ENCODE measurements at regions not wholly inside any gene's neighbourhood (a gene's known extent, or its start where the extent isn't known, plus 50 kb on each side); places are given as distances from the start of the nearest gene placed in this dataset.

GRCh38 chr15:29390051-29390450 is 120.4 kb upstream of the NSMCE3 start:
- intact Hi-C loops (cut with DNase I; ENCODE audit: low total_unique reads) (no loop called here), in situ Hi-C loops (cut with MboI; ENCODE audit: low sequenced_read_pairs in 4 of 4) (no loop called here)
- Histone ChIP-seq H3K27me3 (no peaks in the 10 kb centered on the region), H3K4me3 (no peak overlapping the region), H3K9me3 (no peaks in the 10 kb centered on the region), H3K36me3 (no peaks in the 10 kb centered on the region), H3K27ac (no peak overlapping the region), H3K4me1 (no peaks in the 10 kb centered on the region)
- DNase-seq (no peak), ATAC-seq (no peak)
- TF ChIP-seq, protein P1, sequence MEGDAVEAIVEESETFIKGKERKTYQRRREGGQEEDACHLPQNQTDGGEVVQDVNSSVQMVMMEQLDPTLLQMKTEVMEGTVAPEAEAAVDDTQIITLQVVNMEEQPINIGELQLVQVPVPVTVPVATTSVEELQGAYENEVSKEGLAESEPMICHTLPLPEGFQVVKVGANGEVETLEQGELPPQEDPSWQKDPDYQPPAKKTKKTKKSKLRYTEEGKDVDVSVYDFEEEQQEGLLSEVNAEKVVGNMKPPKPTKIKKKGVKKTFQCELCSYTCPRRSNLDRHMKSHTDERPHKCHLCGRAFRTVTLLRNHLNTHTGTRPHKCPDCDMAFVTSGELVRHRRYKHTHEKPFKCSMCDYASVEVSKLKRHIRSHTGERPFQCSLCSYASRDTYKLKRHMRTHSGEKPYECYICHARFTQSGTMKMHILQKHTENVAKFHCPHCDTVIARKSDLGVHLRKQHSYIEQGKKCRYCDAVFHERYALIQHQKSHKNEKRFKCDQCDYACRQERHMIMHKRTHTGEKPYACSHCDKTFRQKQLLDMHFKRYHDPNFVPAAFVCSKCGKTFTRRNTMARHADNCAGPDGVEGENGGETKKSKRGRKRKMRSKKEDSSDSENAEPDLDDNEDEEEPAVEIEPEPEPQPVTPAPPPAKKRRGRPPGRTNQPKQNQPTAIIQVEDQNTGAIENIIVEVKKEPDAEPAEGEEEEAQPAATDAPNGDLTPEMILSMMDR (IDR thresholded peaks at IDR 0.05 in 4 of 5, conservative IDR thresholded peaks at IDR 0.05 in 1 of 5): no peak
- no peak for TF ChIP-seq POLR2A (IDR thresholded peaks at IDR 0.05)

- in situ Hi-C loops (cut with MboI; ENCODE audit: low sequenced_read_pairs in 4 of 4): no loop called here
- no peaks in the 10 kb centered on the region for H3K36me3 ChIP-seq
These were observed 116.9 kb upstream of the NSMCE3 start for GRCh38 chr15:29386523-29386922.

GRCh38 chr15:29383367-29383766 is 113.7 kb upstream of the NSMCE3 start:
- Histone ChIP-seq H3K4me3 (no peak overlapping the region), H3K36me3 (no peaks in the 10 kb centered on the region), H3K27ac (no peak overlapping the region), H3K9me3 (no peaks in the 10 kb centered on the region), H3K4me1 (no peaks in the 10 kb centered on the region), H3K27me3 (no peaks in the 10 kb centered on the region)
- no peak for DNase-seq
- intact Hi-C loops (cut with DNase I; ENCODE audit: low total_unique reads) (no loop called here), in situ Hi-C loops (cut with MboI; ENCODE audit: low sequenced_read_pairs in 4 of 4) (no loop called here)
- ATAC-seq: no peak
- TF ChIP-seq, protein P1 (IDR thresholded peaks at IDR 0.05 in 4 of 5, conservative IDR thresholded peaks at IDR 0.05 in 1 of 5): no peak
- no peak for TF ChIP-seq POLR2A (IDR thresholded peaks at IDR 0.05)

More at GRCh38 chr15:29386523-29386922, 116.9 kb upstream of the NSMCE3 start:
- intact Hi-C loops (cut with DNase I; ENCODE audit: low total_unique reads): no loop called here
- no peaks in the 10 kb centered on the region for H3K9me3 ChIP-seq
- no peak for DNase-seq
- no peak overlapping the region for H3K27ac ChIP-seq
- no peaks in the 10 kb centered on the region for H3K27me3 ChIP-seq
- H3K4me3 ChIP-seq: no peak overlapping the region
- H3K4me1 ChIP-seq: no peaks in the 10 kb centered on the region
- TF ChIP-seq, protein P1 (IDR thresholded peaks at IDR 0.05 in 4 of 5, conservative IDR thresholded peaks at IDR 0.05 in 1 of 5): no peak
- TF ChIP-seq POLR2A (IDR thresholded peaks at IDR 0.05): no peak
- ATAC-seq: no peak

DNA sequence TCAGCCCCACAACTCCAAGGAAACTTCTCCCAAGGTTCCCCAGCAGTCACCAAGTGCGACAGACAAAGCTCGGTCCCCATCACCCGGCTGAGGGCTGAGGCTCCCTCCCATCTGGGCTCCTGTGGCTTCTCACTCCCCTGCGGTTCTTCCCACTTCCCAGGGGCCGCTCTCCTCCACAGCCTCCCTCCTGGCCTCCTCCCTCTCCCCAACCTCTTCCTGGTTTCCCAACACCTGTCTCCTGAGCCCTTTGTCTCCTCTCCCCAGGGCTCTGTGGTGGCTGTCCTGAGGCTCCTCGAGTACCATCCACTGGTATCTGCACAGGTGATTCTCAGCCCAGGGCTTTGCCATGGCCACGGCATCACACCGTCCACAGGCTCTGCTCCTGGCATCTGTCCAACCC is 113.2 kb upstream of the NSMCE3 start:
- no peaks in the 10 kb centered on the region for H3K36me3 ChIP-seq
- TF ChIP-seq, protein P1 (IDR thresholded peaks at IDR 0.05 in 4 of 5, conservative IDR thresholded peaks at IDR 0.05 in 1 of 5): no peak
- no peak for TF ChIP-seq POLR2A (IDR thresholded peaks at IDR 0.05)
- ATAC-seq: no peak
- no peaks in the 10 kb centered on the region for H3K9me3 ChIP-seq
- no peak for DNase-seq
- H3K4me3 ChIP-seq: no peak overlapping the region
- no peaks in the 10 kb centered on the region for H3K4me1 ChIP-seq
- H3K27ac ChIP-seq: no peak overlapping the region
- intact Hi-C loops (cut with DNase I; ENCODE audit: low total_unique reads): no loop called here
- in situ Hi-C loops (cut with MboI; ENCODE audit: low sequenced_read_pairs in 4 of 4): no loop called here
- no peaks in the 10 kb centered on the region for H3K27me3 ChIP-seq

GRCh38 chr15:29380466-29380865 is 110.8 kb upstream of the NSMCE3 start:
- Histone ChIP-seq H3K9me3 (no peaks in the 10 kb centered on the region), H3K27me3 (no peaks in the 10 kb centered on the region), H3K4me3 (no peak overlapping the region), H3K4me1 (no peaks in the 10 kb centered on the region), H3K36me3 (no peaks in the 10 kb centered on the region), H3K27ac (no peak overlapping the region)
- in situ Hi-C loops (cut with MboI; ENCODE audit: low sequenced_read_pairs in 4 of 4): no loop called here
- ATAC-seq (no peak), DNase-seq (no peak)
- intact Hi-C loops (cut with DNase I; ENCODE audit: low total_unique reads): no loop called here
- TF ChIP-seq, protein P1 (IDR thresholded peaks at IDR 0.05 in 4 of 5, conservative IDR thresholded peaks at IDR 0.05 in 1 of 5): no peak
- TF ChIP-seq POLR2A (IDR thresholded peaks at IDR 0.05): no peak
